ENCODE measurements at regions not wholly inside any gene's neighbourhood (a gene's known extent, or its start where the extent isn't known, plus 50 kb on each side); places are given as distances from the start of the nearest gene placed in this dataset.

- H3K27ac Mint-ChIP-seq = no peak overlapping the region
- Histone ChIP-seq H3K36me3 (ENCODE audit: control insufficient read depth, insufficient read depth, low read length) (no peaks in the 10 kb centered on the region), H3K9me3 (ENCODE audit: control insufficient read depth in 2 of 2, low read length in 2 of 2) (no peaks in the 10 kb centered on the region), H3K4me3 (ENCODE audit: low read depth, low read length) (no peak overlapping the region), H3K27me3 (ENCODE audit: control insufficient read depth, insufficient read depth, low read length) (peaks cover 3% of the 10 kb centered on the region), H3K27ac (ENCODE audit: insufficient read depth, low read length, poor library complexity, severe bottlenecking) (no peak overlapping the region), H3K4me1 (ENCODE audit: control insufficient read depth, insufficient read depth, low read length, poor library complexity, severe bottlenecking) (no peaks in the 10 kb centered on the region)
- no peak overlapping the region for H3K4me3 Mint-ChIP-seq
- DNase-seq = no peak
- H3K36me3 Mint-ChIP-seq = no peaks in the 10 kb centered on the region
- no peak for ATAC-seq (ENCODE audit: low read depth in 2 of 2)
- peaks cover 10% of the 10 kb centered on the region for H3K27me3 Mint-ChIP-seq
- H3K4me1 Mint-ChIP-seq = no peaks in the 10 kb centered on the region
- H3K9me3 Mint-ChIP-seq = peaks cover 0 to 4% (median 0%) of the 10 kb centered on the region in 7 donors
Observed at GRCh38 chr16:50925758-50926357, 184.0 kb downstream of the CYLD start.

- Mint-ChIP-seq H3K36me3 (no peaks in the 10 kb centered on the region), H3K4me3 (peak overlapping the region in 1 of 4 donors; percentile 18), H3K9me3 (peaks cover 0 to 4% (median 0%) of the 10 kb centered on the region in 7 donors), H3K27ac (no peak overlapping the region), H3K27me3 (peaks cover 10% of the 10 kb centered on the region), H3K4me1 (no peaks in the 10 kb centered on the region)
- no peak for DNase-seq
- H3K9me3 ChIP-seq (ENCODE audit: control insufficient read depth in 2 of 2, low read length in 2 of 2) = no peaks in the 10 kb centered on the region
- H3K4me3 ChIP-seq (ENCODE audit: low read depth, low read length) = no peak overlapping the region
- H3K4me1 ChIP-seq (ENCODE audit: control insufficient read depth, insufficient read depth, low read length, poor library complexity, severe bottlenecking) = no peaks in the 10 kb centered on the region
- H3K36me3 ChIP-seq (ENCODE audit: control insufficient read depth, insufficient read depth, low read length) = no peaks in the 10 kb centered on the region
- ATAC-seq (ENCODE audit: low read depth in 2 of 2) = no peak
- H3K27me3 ChIP-seq (ENCODE audit: control insufficient read depth, insufficient read depth, low read length) = no peaks in the 10 kb centered on the region
- no peak overlapping the region for H3K27ac ChIP-seq (ENCODE audit: insufficient read depth, low read length, poor library complexity, severe bottlenecking)
Observed at GRCh38 chr16:50924759-50925545, 183.1 kb downstream of the CYLD start.

GRCh38 chr16:50917950-50918703, 176.2 kb downstream of the CYLD start:
- Histone ChIP-seq H3K27me3 (ENCODE audit: control insufficient read depth, insufficient read depth, low read length) (no peaks in the 10 kb centered on the region), H3K36me3 (ENCODE audit: control insufficient read depth, insufficient read depth, low read length) (no peaks in the 10 kb centered on the region), H3K4me1 (ENCODE audit: control insufficient read depth, insufficient read depth, low read length, poor library complexity, severe bottlenecking) (no peaks in the 10 kb centered on the region), H3K9me3 (ENCODE audit: control insufficient read depth in 2 of 2, low read length in 2 of 2) (no peaks in the 10 kb centered on the region), H3K27ac (ENCODE audit: insufficient read depth, low read length, poor library complexity, severe bottlenecking) (no peak overlapping the region), H3K4me3 (ENCODE audit: low read depth, low read length) (no peak overlapping the region)
- Mint-ChIP-seq H3K36me3 (no peaks in the 10 kb centered on the region), H3K4me3 (no peak overlapping the region), H3K9me3 (peaks cover 0 to 3% (median 0%) of the 10 kb centered on the region in 7 donors), H3K27ac (no peak overlapping the region), H3K4me1 (no peaks in the 10 kb centered on the region), H3K27me3 (peaks cover 14% of the 10 kb centered on the region)
- DNase-seq (no peak), ATAC-seq (ENCODE audit: low read depth in 2 of 2) (no peak)

- no peak overlapping the region for H3K4me3 ChIP-seq (ENCODE audit: low read depth, low read length)
- H3K27ac ChIP-seq (ENCODE audit: insufficient read depth, low read length, poor library complexity, severe bottlenecking) = no peak overlapping the region
- H3K4me1 Mint-ChIP-seq = no peaks in the 10 kb centered on the region
- H3K36me3 ChIP-seq (ENCODE audit: control insufficient read depth, insufficient read depth, low read length) = no peaks in the 10 kb centered on the region
- no peak overlapping the region for H3K27ac Mint-ChIP-seq
- H3K27me3 Mint-ChIP-seq = peaks cover 21% of the 10 kb centered on the region
- no peaks in the 10 kb centered on the region for H3K27me3 ChIP-seq (ENCODE audit: control insufficient read depth, insufficient read depth, low read length)
- peaks cover 0 to 3% (median 0%) of the 10 kb centered on the region in 7 donors for H3K9me3 Mint-ChIP-seq
- H3K36me3 Mint-ChIP-seq = no peaks in the 10 kb centered on the region
- no peak for DNase-seq
- H3K4me3 Mint-ChIP-seq = no peak overlapping the region
- H3K9me3 ChIP-seq (ENCODE audit: control insufficient read depth in 2 of 2, low read length in 2 of 2) = no peaks in the 10 kb centered on the region
- H3K4me1 ChIP-seq (ENCODE audit: control insufficient read depth, insufficient read depth, low read length, poor library complexity, severe bottlenecking) = no peaks in the 10 kb centered on the region
- ATAC-seq (ENCODE audit: low read depth in 2 of 2) = no peak
Observed at GRCh38 chr16:50916040-50916439, 174.2 kb downstream of the CYLD start.

- Histone ChIP-seq H3K27me3 (ENCODE audit: control insufficient read depth, insufficient read depth, low read length) (no peaks in the 10 kb centered on the region), H3K4me1 (ENCODE audit: control insufficient read depth, insufficient read depth, low read length, poor library complexity, severe bottlenecking) (no peaks in the 10 kb centered on the region), H3K27ac (ENCODE audit: insufficient read depth, low read length, poor library complexity, severe bottlenecking) (no peak overlapping the region), H3K9me3 (ENCODE audit: control insufficient read depth in 2 of 2, low read length in 2 of 2) (no peaks in the 10 kb centered on the region), H3K36me3 (ENCODE audit: control insufficient read depth, insufficient read depth, low read length) (no peaks in the 10 kb centered on the region), H3K4me3 (ENCODE audit: low read depth, low read length) (no peak overlapping the region)
- ATAC-seq (ENCODE audit: low read depth in 2 of 2) (no peak), DNase-seq (no peak)
- Mint-ChIP-seq H3K4me1 (no peaks in the 10 kb centered on the region), H3K27ac (no peak overlapping the region), H3K4me3 (no peak overlapping the region), H3K27me3 (peaks cover 22% of the 10 kb centered on the region), H3K9me3 (peaks cover 0 to 3% (median 0%) of the 10 kb centered on the region in 7 donors), H3K36me3 (no peaks in the 10 kb centered on the region)
Observed at GRCh38 chr16:50915120-50915519, 173.2 kb downstream of the CYLD start.

- H3K4me3 Mint-ChIP-seq = no peak overlapping the region
- H3K27ac Mint-ChIP-seq = no peak overlapping the region
- Histone ChIP-seq H3K4me1 (ENCODE audit: control insufficient read depth, insufficient read depth, low read length, poor library complexity, severe bottlenecking) (no peaks in the 10 kb centered on the region), H3K36me3 (ENCODE audit: control insufficient read depth, insufficient read depth, low read length) (no peaks in the 10 kb centered on the region), H3K9me3 (ENCODE audit: control insufficient read depth in 2 of 2, low read length in 2 of 2) (no peaks in the 10 kb centered on the region), H3K27me3 (ENCODE audit: control insufficient read depth, insufficient read depth, low read length) (no peaks in the 10 kb centered on the region), H3K27ac (ENCODE audit: insufficient read depth, low read length, poor library complexity, severe bottlenecking) (no peak overlapping the region), H3K4me3 (ENCODE audit: low read depth, low read length) (no peak overlapping the region)
- H3K27me3 Mint-ChIP-seq = peaks cover 19% of the 10 kb centered on the region
- H3K36me3 Mint-ChIP-seq = no peaks in the 10 kb centered on the region
- peaks cover 0 to 3% (median 0%) of the 10 kb centered on the region in 7 donors for H3K9me3 Mint-ChIP-seq
- DNase-seq (no peak), ATAC-seq (ENCODE audit: low read depth in 2 of 2) (no peak)
- no peaks in the 10 kb centered on the region for H3K4me1 Mint-ChIP-seq
Observed at GRCh38 chr16:50910736-50911100, 168.8 kb downstream of the CYLD start.

- Mint-ChIP-seq H3K27me3 (peaks cover 19% of the 10 kb centered on the region), H3K4me3 (no peak overlapping the region), H3K36me3 (no peaks in the 10 kb centered on the region), H3K9me3 (peaks cover 0 to 3% (median 0%) of the 10 kb centered on the region in 7 donors), H3K27ac (no peak overlapping the region), H3K4me1 (no peaks in the 10 kb centered on the region)
- Histone ChIP-seq H3K4me1 (ENCODE audit: control insufficient read depth, insufficient read depth, low read length, poor library complexity, severe bottlenecking) (no peaks in the 10 kb centered on the region), H3K9me3 (ENCODE audit: control insufficient read depth in 2 of 2, low read length in 2 of 2) (no peaks in the 10 kb centered on the region), H3K4me3 (ENCODE audit: low read depth, low read length) (no peak overlapping the region), H3K27ac (ENCODE audit: insufficient read depth, low read length, poor library complexity, severe bottlenecking) (no peak overlapping the region), H3K36me3 (ENCODE audit: control insufficient read depth, insufficient read depth, low read length) (no peaks in the 10 kb centered on the region), H3K27me3 (ENCODE audit: control insufficient read depth, insufficient read depth, low read length) (no peaks in the 10 kb centered on the region)
- ATAC-seq (ENCODE audit: low read depth in 2 of 2) (no peak), DNase-seq (no peak)
Observed at GRCh38 chr16:50909831-50910735, 168.2 kb downstream of the CYLD start.

Data from CD4-positive, CD25-positive, alpha-beta regulatory T cell (primary cell).